K562 (cell line): ENCODE measurements at regions not wholly inside any gene's neighbourhood (a gene's known extent, or its start where the extent isn't known, plus 50 kb on each side); places are given as distances from the start of the nearest gene placed in this dataset.
"Not testable (repeated sequence)": the region's sequence is repeated elsewhere in the genome, so short reads cannot be mapped to it uniquely, and the experiment has no call there.

ENCODE experiments used
- ATAC-seq: fragments of 200-7000 bp; cut with Tn5 transposase; 3 replicates; pipeline ENCODE4 v1.9.1; 2020; ENCODE audit warnings: moderate library complexity
- BruUV-seq: library from RNA; stranded (reverse); fragments of 400-500 nt; replicated peaks from 2 replicates; lab custom pipeline; 2021; lab: Mats Ljungman, UMichigan
- CTCF ChIA-PET: fragments of 300-600 bp; formaldehyde crosslinking; extraction: SDS; loops from one replicate; lab custom pipeline; 2021; ENCODE audit warnings: low intra/inter-chr PET ratio; lab: Yijun Ruan, JAX
- POLR2A ChIA-PET: fragments of 300-600, 350-650 bp; sonication (Branson Sonifier 250); formaldehyde crosslinking; extraction: SDS; loops from one replicate; lab custom pipeline; 2021; ENCODE audit warnings: antibody characterized with exemption, inconsistent platforms; lab: Yijun Ruan, JAX
- DNase-seq, 4 experiments: peaks; one replicate each; pipeline versions ENCODE4 v3.0.0 to v3.0.0-alpha.2; 2011 to 2018; ENCODE audit warnings: low spot score in 3 of 4, mixed read lengths in 3 of 4; ENCODE audit errors: extremely low read depth in 1 of 4
- FAIRE-seq: peaks from 2 replicates; lab custom pipeline; 2011; peaks lifted over from hg19 to GRCh38; lab: Jason Lieb, UNC
- H2AFZ ChIP-seq: 2 replicates; pipeline ENCODE4 v1.6.0; 2011; ENCODE audit warnings: low read depth, low read length, control low read depth, inconsistent platforms
- H3K27ac ChIP-seq: fragments of 200-600 bp; 3 replicates; pipeline ENCODE4 v1.8.0; 2011; ENCODE audit warnings: low read depth, mild to moderate bottlenecking, control low read depth, inconsistent platforms, low read length, moderate library complexity, mixed read lengths; ENCODE audit errors: extremely low read depth
- H3K27me3 ChIP-seq, 2 experiments: fragments of 300-600 bp in 1 of 2; 2 replicates in 1 of 2; 3 replicates in 1 of 2; pipeline versions ENCODE4 v1.6.0 to v1.8.0; 2011; ENCODE audit warnings: inconsistent platforms in 2 of 2, low read length in 2 of 2, mild to moderate bottlenecking in 1 of 2, mixed read lengths in 1 of 2, moderate library complexity in 1 of 2; ENCODE audit not compliant: control insufficient read depth in 2 of 2, insufficient read depth in 2 of 2
- H3K36me3 ChIP-seq: fragments of 300-600 bp; 3 replicates; pipeline ENCODE4 v1.8.0; 2011; ENCODE audit warnings: mild to moderate bottlenecking, low read length, inconsistent platforms; ENCODE audit not compliant: control insufficient read depth, insufficient read depth
- H3K4me1 ChIP-seq, 2 experiments: fragments of 200-600 bp in 1 of 2; replicated peaks in 1 of 2; 2 replicates in 1 of 2; 3 replicates in 1 of 2; pipeline versions ENCODE4 v1.5.1 to v1.8.0; 2011; ENCODE audit warnings: inconsistent platforms in 2 of 2, low read length in 2 of 2, mild to moderate bottlenecking in 1 of 2, mixed read lengths in 1 of 2, moderate library complexity in 1 of 2; ENCODE audit not compliant: control insufficient read depth in 2 of 2, insufficient read depth in 2 of 2
- H3K4me2 ChIP-seq: 2 replicates; pipeline ENCODE4 v1.6.1; 2011; ENCODE audit warnings: low read length, control low read depth, inconsistent platforms, mixed read lengths; ENCODE audit not compliant: insufficient read depth
- H3K4me3 ChIP-seq: fragments of 200-600 bp; sonication (generic), shearing (Covaris generic); 2 replicates; pipeline ENCODE4 v1.5.1; 2016; ENCODE audit warnings: control low read depth, inconsistent platforms
- H3K79me2 ChIP-seq: fragments of 200-600 bp; 3 replicates; pipeline ENCODE4 v1.8.0; 2011; ENCODE audit warnings: low read length, inconsistent platforms; ENCODE audit not compliant: control insufficient read depth, insufficient read depth
- H3K9ac ChIP-seq, 2 experiments: 2 replicates each; pipeline versions ENCODE4 v1.6.0 to v1.6.1; 2011; ENCODE audit warnings: low read depth in 2 of 2, low read length in 2 of 2, control low read depth in 1 of 2, inconsistent platforms in 1 of 2, mild to moderate bottlenecking in 1 of 2, mixed read lengths in 1 of 2; ENCODE audit not compliant: insufficient read depth in 1 of 2
- H3K9me1 ChIP-seq: one replicate; pipeline ENCODE4 v1.6.0; 2011; ENCODE audit warnings: inconsistent platforms, mild to moderate bottlenecking, low read length, moderate library complexity; ENCODE audit not compliant: control insufficient read depth, insufficient read depth
- H3K9me3 ChIP-seq: replicated peaks from 2 replicates; pipeline ENCODE4 v1.5.1; 2011; ENCODE audit warnings: low read depth, low read length, inconsistent platforms; ENCODE audit not compliant: control insufficient read depth, insufficient read depth
- H4K20me1 ChIP-seq: replicated peaks from 2 replicates; pipeline ENCODE4 v1.6.1; 2011; ENCODE audit warnings: low read length, inconsistent platforms, mixed read lengths; ENCODE audit not compliant: control insufficient read depth, insufficient read depth
- AFF4 ChIP-seq: sonication (generic); formaldehyde crosslinking; IDR thresholded peaks from 2 replicates; pipeline ENCODE4 v1.8.0; 2023; ENCODE audit warnings: mild to moderate bottlenecking, missing genetic modification reagents
- ZFP36 ChIP-seq: fragments of 150-350 bp; IDR thresholded peaks from 2 replicates; pipeline ENCODE4 v1.6.1; 2018; ENCODE audit warnings: low read length, low read depth; ENCODE audit not compliant: partially characterized antibody
- WGBS: fragments of 100-300 bp; shearing (Covaris generic); methylation state at CpG from one replicate; pipeline ENCODE4 v1.1.6; 2016; ENCODE audit warnings: low coverage, mixed read lengths; ENCODE audit not compliant: insufficient coverage; ENCODE audit errors: missing lambda C conversion rate; 5-methylcytosine and 5-hydroxymethylcytosine counted together
- in situ Hi-C: fragments of 300-500 bp; cut with MboI; formaldehyde crosslinking; loops from 4 replicates; pipeline ENCODE4 v1.15.0; 2018; ENCODE audit warnings: inconsistent platforms, mixed read lengths
- intact Hi-C: fragments of 100-400 bp; cut with micrococcal nuclease; formaldehyde crosslinking; loops from 2 replicates; pipeline ENCODE4 v1.14.2; 2022

DNA sequence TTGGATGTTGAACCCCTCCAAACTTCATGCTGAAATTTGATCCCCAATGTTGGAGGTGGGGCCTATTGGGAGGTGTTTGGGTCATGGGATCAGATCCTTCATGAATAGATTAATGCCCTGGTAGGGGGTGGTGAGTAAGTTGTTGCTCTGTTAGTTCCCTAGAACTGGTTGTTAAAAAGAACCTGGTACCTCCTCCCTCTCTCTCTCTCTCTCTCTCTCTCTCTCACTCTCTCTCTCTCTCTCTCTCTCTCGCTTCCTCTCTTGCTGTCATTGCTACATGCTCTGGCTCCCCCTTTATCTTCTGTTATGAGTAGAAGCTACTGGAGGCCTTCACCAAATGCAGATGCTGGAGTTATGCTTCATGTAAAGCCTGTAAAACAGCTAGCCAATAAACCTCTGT, 498.2 kb upstream of the NR5A2 start (continued):
- no peak for TF ChIP-seq AFF4 (CRISPR knock-in tag)

DNA sequence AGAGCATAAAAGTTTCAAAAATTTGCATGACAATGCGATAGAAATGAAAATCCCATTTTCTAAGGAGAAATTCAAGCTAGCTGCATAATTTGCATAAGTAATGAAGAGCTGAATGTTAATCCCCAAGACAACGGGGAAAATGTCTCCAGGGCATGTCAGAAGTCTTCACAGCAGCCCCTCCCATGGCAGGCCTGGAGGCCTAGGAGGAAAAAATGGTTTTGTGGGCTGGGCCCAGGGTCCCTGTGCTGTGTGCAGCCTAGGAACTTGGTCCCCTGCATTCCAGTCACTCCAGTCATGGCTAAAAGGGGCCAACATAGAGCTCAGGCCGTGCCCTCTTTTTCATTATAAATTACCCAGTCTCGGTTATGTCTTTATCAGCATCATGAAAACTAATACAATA, 494.1 kb upstream of the NR5A2 start:
- H3K9ac ChIP-seq, POLR2A ChIA-PET, H3K9me1 ChIP-seq, H3K79me2 ChIP-seq, H3K9me3 ChIP-seq, H3K4me2 ChIP-seq, H3K36me3 ChIP-seq, FAIRE-seq, H3K4me3 ChIP-seq, H4K20me1 ChIP-seq, DNase-seq, in situ Hi-C loops, H2AFZ ChIP-seq, H3K4me1 ChIP-seq, CTCF ChIA-PET, H3K27me3 ChIP-seq, H3K27ac ChIP-seq, ATAC-seq, BruUV-seq, intact Hi-C loops: not testable (repeated sequence)
- TF ChIP-seq ZFP36, result peak; percentile 48
- WGBS, result 0% methylated on average over 4 of the region's 4 CpGs
